Mucosa of descending colon (tissue), 3 donors: ENCODE measurements at regions not wholly inside any gene's neighbourhood (a gene's known extent, or its start where the extent isn't known, plus 50 kb on each side); places are given as distances from the start of the nearest gene placed in this dataset.

Experiments
- ATAC-seq: fragments of 200-7000 bp; cut with Tn5 transposase; one replicate; pipeline ENCODE4 v1.9.1; 2020; ENCODE audit warnings: mild to moderate bottlenecking, moderate library complexity
- DNase-seq, 3 donors: peaks; one replicate each; pipeline ENCODE4 v3.0.0-alpha.2; 2020
- H3K36me3 ChIP-seq: fragments of 200-600 bp; one replicate; pipeline ENCODE4 v1.8.0; 2021; ENCODE audit warnings: low read depth, mild to moderate bottlenecking
- H3K4me1 ChIP-seq: fragments of 200-600 bp; one replicate; pipeline ENCODE4 v1.8.0; 2021; ENCODE audit warnings: low read depth, mild to moderate bottlenecking
- H3K4me3 ChIP-seq: fragments of 200-600 bp; one replicate; pipeline ENCODE4 v1.8.0; 2021; ENCODE audit warnings: mild to moderate bottlenecking
- H3K9me3 ChIP-seq: fragments of 200-600 bp; one replicate; pipeline ENCODE4 v1.8.0; 2021; ENCODE audit warnings: mild to moderate bottlenecking
- CTCF ChIP-seq: fragments of 200-600 bp; IDR thresholded peaks from one replicate; pipeline ENCODE4 v1.8.0; 2022; ENCODE audit warnings: antibody characterized with exemption, mild to moderate bottlenecking
- intact Hi-C, 2 donors: fragments of 100-400 bp; cut with DNase I in 1 of 2; cut with micrococcal nuclease in 1 of 2; formaldehyde crosslinking; loops; one replicate each; pipeline versions ENCODE4 v1.11.0 to v1.11.1; 2022; cut with DNase I, micrococcal nuclease
- donor health status: DM: no; HTN: no; CAD: no; lungs with moderate emphysema.
- donor health status: DM: no; HTN: no; CAD: no.
- donor health status: DM: no; HTN: yes; CAD: no.

GRCh38 chr13:109476001-109476400 is 310.4 kb downstream of the IRS2 start:
- ATAC-seq (no peak), DNase-seq (no peak)
- intact Hi-C loops = no loop called here
- TF ChIP-seq CTCF = no peak
- Histone ChIP-seq H3K36me3 (no peaks in the 10 kb centered on the region), H3K9me3 (no peaks in the 10 kb centered on the region), H3K4me3 (no peak overlapping the region), H3K4me1 (no peaks in the 10 kb centered on the region)

DNA sequence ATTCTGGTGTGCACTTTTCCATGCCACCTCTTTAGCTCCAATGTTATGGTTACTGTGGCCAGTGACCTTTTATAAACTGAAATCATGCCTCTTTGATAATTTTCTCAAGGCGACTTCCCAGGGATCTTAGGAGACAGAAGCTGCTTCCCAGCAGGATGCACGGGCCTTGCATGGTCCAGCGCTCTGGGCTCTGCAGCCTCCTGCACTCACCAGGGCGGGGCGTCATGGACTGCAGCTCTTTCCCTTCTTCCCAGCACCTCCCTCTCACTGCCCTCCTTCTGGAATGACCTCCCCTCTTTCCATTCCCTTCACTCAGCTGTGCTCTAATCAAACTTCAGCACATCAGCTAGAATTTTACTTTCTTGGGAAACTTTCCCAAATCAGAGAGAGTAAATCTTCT is 318.3 kb downstream of the IRS2 start:
- intact Hi-C loops = no loop called here
- no peaks in the 10 kb centered on the region for H3K36me3 ChIP-seq
- no peak for TF ChIP-seq CTCF
- H3K9me3 ChIP-seq = peaks cover 1% of the 10 kb centered on the region
- DNase-seq (no peak), ATAC-seq (no peak)
- no peak overlapping the region for H3K4me3 ChIP-seq
- H3K4me1 ChIP-seq = no peaks in the 10 kb centered on the region

- H3K4me1 ChIP-seq = no peaks in the 10 kb centered on the region
- intact Hi-C loops = no loop called here
- H3K9me3 ChIP-seq = peaks cover 6% of the 10 kb centered on the region
- no peak for DNase-seq
- H3K4me3 ChIP-seq = no peak overlapping the region
- no peak for ATAC-seq
- TF ChIP-seq CTCF = no peak
- H3K36me3 ChIP-seq = no peaks in the 10 kb centered on the region
Measured at GRCh38 chr13:109465148-109465547, 321.2 kb downstream of the IRS2 start.

DNA sequence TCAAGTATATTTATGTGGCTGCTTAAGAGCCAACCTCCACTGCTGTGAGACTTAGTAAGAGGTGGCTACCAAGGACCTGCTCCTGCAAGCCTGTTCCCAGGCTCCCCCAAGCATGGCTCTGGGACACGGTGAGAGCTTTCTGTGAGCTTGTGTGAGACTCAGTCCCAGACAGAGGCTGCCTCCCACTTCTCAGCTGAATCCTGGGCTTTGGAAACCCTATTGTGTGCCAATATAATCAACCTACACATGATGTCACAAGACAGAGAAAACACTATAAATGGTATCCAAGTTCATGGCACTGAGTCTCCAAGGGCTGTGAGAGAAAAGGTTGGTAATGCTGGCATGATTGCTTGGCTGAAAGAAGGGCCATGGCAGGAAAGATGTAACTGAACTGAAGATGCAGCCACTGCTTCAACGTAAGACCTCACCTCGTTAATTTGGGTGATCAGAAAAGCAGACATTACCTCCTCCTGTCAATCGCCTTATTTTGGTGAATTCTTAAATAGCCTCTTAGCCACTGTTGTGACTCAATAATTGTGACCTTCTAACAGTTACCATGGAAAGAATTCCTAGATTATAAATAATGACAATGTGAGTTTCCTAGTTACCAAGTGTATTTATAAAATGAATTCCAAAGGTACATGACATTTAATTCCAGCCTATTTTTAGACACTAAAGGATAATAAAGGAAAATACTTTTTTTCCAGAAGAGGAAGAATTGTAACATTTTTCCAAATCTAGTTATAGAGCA is 332.0 kb downstream of the IRS2 start:
- TF ChIP-seq CTCF = no peak
- intact Hi-C loops = no loop called here
- ATAC-seq = no peak
- H3K4me3 ChIP-seq = no peak overlapping the region
- no peaks in the 10 kb centered on the region for H3K36me3 ChIP-seq
- DNase-seq = no peak
- H3K9me3 ChIP-seq = no peaks in the 10 kb centered on the region
- H3K4me1 ChIP-seq = no peaks in the 10 kb centered on the region

- Histone ChIP-seq H3K36me3 (no peaks in the 10 kb centered on the region), H3K4me3 (no peak overlapping the region), H3K4me1 (no peaks in the 10 kb centered on the region), H3K9me3 (no peaks in the 10 kb centered on the region)
- TF ChIP-seq CTCF = no peak
- intact Hi-C loops = no loop called here
- DNase-seq (no peak), ATAC-seq (no peak)
Measured at GRCh38 chr13:109451726-109452125, 334.7 kb downstream of the IRS2 start.

- no peak for DNase-seq
- intact Hi-C loops = no loop called here
- TF ChIP-seq CTCF = no peak
- Histone ChIP-seq H3K9me3 (no peaks in the 10 kb centered on the region), H3K4me1 (no peaks in the 10 kb centered on the region), H3K36me3 (no peaks in the 10 kb centered on the region), H3K4me3 (no peak overlapping the region)
- ATAC-seq = no peak
Measured at GRCh38 chr13:109448629-109449028, 337.8 kb downstream of the IRS2 start.
